HG03432 (cell line): ENCODE measurements at regions not wholly inside any gene's neighbourhood (a gene's known extent, or its start where the extent isn't known, plus 50 kb on each side); places are given as distances from the start of the nearest gene placed in this dataset.
A peak's percentile ranks its signal among the peaks of the same experiment; 100 is the strongest.
"Not testable (repeated sequence)": the region's sequence is repeated elsewhere in the genome, so short reads cannot be mapped to it uniquely, and the experiment has no call there.

Source experiments
- ATAC-seq: cut with Tn5 transposase; IDR thresholded peaks from one replicate; pipeline ENCODE4 v1.9.1; 2021; ENCODE audit warnings: mild to moderate bottlenecking, moderate library complexity; ENCODE audit not compliant: unreplicated experiment

DNA sequence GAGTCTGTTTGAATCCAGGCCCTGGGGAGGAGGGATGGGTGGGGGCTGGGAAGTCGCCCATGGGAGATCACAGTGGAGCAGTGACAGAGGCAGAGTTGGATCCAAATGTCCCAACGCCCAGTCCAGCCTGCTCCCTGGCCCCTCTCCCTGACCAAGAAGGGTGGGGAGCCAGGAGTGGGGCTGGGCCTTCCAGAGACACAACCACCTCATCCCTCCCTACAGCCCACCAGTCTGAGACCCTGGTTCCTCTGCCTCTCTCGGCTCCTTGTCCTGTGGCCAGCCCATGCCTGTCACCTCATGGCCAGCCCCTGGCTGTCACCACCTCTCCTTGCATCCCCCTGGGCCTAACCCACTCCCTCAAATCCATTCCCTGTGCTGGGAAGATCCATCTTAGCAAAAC lies 71.2 kb upstream of the PRR5 start:
- ATAC-seq = no peak

GRCh38 chr22:44628835-44629234 lies 73.2 kb upstream of the PRR5 start:
- no peak for ATAC-seq

- ATAC-seq = no peak
Observed at GRCh38 chr22:44628273-44628672, 73.7 kb upstream of the PRR5 start.

- ATAC-seq = no peak
Observed at GRCh38 chr22:44627521-44628139, 74.4 kb upstream of the PRR5 start.

- peak; percentile 45 for ATAC-seq
Observed at GRCh38 chr22:44625981-44626687, 75.9 kb upstream of the PRR5 start.

GRCh38 chr22:44625421-44625760 lies 76.6 kb upstream of the PRR5 start:
- no peak for ATAC-seq

GRCh38 chr22:44624689-44625420 lies 77.1 kb upstream of the PRR5 start:
- ATAC-seq = no peak

DNA sequence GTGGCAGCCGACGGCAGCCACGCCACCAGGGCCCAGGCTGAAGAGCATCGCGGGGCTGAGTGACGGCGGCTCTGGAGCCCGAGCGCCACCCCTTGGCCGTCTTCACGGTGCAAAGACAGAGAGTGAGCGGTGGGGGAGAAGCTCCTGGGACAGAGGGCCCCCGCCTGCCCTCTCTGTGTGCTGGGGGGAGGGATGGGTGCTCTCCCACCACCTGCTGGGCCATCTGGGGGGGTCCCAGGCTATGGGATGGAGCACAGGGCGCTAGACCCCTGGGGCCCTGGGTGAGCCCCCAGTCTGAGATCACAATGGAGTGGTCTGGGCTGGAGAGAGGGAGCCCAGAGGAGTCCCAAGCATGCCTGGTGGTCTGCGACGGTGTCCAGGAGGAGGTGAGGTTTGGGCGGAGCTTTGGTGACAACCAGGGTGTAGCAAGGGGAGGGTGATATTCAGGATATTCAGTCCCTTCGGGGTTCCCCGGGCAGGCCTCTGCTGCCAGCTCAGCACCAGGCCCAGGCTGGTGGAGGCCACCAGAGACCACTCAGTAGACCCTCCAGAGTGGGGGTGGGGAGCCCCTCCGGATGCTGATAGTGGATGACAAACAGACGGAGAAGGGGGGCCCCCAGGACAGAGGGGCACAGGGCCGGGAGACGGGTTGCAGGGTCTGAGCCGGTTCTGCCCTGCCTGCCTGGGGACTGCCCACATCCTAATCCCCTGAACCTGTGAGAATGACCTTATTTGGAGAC lies 78.1 kb upstream of the PRR5 start:
- ATAC-seq = no peak

DNA sequence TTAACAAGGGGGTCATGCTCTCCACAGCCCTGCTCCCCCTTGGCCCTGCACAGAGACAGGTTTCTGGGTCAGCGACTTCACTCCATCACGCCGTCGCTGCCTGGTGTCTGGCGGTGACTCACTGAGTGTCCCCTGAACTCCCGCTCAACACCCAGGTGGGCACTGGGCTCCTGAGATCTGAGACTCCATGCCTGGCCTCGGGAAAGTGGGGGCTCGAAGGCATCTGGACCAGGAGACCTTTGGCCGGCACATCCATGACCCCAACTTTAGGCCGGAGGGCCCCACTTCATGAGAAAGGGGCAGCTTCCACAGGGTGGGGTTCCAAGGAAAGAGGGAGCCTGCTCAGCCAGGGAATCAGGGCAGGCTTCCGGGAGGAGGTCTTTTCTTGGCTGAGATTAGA lies 79.3 kb upstream of the PRR5 start:
- ATAC-seq = no peak

DNA sequence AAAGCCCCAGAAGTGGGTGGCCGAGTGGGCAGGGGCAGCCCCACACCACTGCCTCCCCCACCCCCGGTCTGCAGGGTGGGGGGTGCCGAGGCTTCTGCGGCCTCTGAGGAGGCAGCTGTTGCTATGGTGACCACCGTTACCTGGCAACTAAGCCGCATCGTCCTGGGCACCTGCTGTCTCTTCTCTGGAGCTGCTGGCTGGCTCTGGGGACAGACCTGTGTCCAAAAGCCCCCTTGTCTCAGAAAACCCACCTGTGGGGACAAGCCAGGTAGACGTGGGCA lies 79.9 kb upstream of the PRR5 start:
- ATAC-seq = no peak

DNA sequence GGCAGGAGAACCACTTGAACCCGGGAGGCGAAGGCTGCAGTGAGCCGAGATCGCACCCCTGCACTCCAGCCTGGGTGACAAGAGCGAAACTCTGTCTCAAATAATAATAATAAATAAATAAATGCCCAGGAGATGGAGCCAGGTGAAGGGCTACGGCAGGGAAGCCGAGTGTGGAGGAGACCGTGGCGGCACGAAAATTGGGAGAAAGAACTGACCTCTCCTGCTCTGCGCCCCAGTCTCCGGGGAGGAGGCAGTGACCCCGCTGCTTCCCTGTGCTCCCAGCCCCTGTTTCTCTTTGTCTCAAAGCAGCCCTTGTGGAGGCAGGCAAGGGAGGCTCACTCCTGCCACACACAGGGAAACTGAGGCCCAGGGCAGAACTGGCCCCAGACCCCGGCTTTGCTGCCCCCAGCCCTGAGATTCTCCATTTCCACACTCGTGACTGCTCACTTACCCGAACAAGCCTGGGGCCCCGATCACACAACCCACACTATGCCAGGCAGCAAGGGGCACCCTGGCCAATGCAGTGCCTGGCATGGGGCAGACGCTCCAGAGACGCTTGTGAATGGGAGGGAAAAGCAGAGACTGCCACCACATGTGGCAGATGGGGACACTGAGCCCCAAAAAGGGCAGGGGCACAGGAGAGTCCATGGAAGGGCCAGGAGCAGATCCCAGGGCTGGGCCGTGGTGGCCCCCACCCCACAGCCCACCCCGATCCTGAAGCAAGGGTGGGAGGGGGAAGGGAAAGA lies 80.4 kb upstream of the PRR5 start:
- no peak for ATAC-seq

GRCh38 chr22:44620841-44621257 lies 81.2 kb upstream of the PRR5 start:
- ATAC-seq = no peak

DNA sequence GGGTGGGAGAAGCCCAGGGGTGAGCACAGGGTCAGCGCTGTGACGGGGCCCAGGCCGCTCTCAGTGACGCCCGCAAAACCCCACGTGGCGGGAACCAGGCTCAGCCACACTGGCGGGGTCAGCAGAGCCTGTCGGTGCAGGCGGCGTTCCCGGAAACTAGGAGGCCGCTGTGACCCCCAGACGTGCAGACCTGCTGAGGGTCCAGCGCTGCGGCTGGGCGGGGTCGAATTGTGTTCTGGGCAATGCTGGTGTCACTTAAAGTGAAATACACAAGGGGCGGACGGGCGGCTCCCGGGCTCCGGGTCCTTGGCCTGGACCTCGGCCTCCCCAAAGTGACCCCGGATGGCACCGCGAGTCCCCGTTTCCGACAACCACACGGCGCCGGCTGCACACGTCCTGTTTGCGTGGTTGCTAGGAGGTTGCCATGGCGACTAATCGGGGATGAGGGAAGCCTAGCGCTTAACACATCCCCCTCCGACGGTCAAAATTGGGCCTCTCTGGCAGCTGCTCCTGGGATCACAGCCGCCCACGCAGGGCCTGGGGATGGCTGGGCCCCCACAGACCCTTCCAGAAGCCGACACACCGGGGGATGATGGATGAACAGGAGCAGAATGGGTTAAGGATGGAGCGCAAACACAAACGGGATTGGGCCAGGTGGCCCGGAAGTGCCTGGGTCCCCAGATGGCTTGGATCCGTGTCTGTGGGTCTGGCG lies 81.7 kb upstream of the PRR5 start:
- ATAC-seq = no peak

GRCh38 chr22:44619560-44620128 lies 82.4 kb upstream of the PRR5 start:
- ATAC-seq = not testable (repeated sequence)

DNA sequence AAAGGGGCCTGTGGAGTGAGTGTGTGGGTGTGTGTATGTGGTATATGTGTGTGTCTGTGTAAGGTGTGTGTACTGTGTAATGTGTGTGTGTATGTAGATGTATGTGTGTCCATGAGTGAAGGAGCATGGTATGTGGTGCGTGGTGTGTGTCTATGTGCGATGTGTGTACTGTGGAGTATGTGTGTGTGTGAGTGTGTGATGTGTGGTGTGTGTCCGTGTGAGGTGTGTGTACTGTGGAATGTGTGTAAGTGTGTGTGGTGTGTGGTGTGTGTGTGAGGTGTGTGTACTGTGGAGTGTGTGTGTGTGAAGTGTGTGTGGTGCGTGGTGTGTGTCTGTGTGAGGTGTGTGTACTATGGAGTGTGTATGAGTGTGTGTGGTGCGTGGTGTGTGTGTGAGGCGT lies 83.1 kb upstream of the PRR5 start:
- ATAC-seq = not testable (repeated sequence)

DNA sequence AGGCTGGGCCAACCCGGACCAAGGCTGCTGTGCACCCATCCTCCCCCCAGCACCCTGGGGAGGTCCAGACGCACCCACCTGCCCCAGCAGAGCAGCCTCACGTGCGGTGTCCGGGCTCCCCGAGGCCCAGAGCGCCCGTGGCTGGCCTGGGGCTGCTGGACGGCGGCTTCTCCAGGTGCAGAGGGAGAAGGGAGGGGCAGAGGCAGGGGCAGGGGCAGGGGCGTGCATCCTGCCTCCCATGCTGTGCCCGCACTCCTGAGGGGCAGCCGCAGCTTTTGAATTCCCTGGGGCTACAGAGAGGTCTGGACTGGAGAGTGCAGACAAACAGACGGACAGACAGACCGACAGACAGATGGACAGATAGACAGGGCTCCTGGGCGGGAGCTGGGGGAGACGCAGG lies 83.6 kb upstream of the PRR5 start:
- no peak for ATAC-seq

GRCh38 chr22:44617828-44618227 lies 84.2 kb upstream of the PRR5 start:
- no peak for ATAC-seq

DNA sequence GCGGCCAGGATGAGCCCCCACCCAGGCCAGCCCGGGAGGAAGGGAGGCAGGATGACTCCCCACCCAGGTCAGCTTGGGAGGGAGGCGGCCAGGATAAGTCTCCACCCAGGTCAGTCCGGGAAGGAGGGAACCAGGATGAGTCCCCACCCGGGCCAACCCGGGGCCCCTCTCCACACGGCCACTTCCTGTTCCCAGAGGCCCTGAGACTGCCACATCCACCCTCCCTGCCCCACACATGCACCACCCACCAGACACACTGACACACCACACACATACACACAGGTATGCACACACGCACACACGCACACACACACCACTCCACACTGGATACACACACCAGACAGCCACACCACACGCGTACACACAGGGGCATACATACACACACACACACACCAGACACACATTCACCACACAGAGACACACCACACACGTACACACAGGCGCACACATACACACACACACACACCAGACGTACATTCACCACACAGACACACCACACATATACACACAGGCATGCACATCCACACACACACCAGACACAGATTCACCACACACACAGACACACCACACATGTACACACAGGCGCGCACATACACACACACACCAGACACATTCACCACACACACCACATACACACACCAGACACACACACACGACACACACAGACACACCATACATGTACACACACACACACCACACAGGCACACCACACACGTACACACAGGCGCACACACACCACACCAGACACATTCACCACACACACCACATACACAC lies 84.9 kb upstream of the PRR5 start:
- ATAC-seq = no peak

DNA sequence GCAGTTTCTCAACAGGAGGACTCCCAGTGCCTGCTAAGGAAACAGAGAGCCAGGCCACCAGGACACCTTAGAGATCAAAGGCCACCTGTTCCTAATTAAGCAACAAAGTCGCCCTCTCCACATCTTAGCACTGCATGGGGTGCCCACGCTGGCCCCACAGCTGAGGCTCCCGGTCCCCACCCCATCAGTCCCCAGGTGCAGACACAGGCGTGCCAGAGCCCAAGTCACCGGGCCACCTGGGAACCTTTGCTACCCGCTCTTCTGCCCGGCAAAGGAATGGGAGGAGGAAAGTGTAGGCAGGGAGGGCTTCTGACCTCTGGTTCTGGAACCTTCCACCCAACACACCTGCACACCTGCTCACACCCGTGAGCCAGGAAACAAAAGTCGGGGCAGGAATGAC lies 85.5 kb upstream of the PRR5 start:
- ATAC-seq = no peak
